ENCODE measurements at regions not wholly inside any gene's neighbourhood (a gene's known extent, or its start where the extent isn't known, plus 50 kb on each side); places are given as distances from the start of the nearest gene placed in this dataset.

GRCh38 chr14:34088914-34089313, 138.0 kb upstream of the EGLN3 start:
- TF ChIP-seq EP300 (IDR thresholded peaks at IDR 0.05) = no peak
- TF ChIP-seq, protein P1, sequence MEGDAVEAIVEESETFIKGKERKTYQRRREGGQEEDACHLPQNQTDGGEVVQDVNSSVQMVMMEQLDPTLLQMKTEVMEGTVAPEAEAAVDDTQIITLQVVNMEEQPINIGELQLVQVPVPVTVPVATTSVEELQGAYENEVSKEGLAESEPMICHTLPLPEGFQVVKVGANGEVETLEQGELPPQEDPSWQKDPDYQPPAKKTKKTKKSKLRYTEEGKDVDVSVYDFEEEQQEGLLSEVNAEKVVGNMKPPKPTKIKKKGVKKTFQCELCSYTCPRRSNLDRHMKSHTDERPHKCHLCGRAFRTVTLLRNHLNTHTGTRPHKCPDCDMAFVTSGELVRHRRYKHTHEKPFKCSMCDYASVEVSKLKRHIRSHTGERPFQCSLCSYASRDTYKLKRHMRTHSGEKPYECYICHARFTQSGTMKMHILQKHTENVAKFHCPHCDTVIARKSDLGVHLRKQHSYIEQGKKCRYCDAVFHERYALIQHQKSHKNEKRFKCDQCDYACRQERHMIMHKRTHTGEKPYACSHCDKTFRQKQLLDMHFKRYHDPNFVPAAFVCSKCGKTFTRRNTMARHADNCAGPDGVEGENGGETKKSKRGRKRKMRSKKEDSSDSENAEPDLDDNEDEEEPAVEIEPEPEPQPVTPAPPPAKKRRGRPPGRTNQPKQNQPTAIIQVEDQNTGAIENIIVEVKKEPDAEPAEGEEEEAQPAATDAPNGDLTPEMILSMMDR (IDR thresholded peaks at IDR 0.05) = no peak
- TF ChIP-seq POLR2AphosphoS5 (IDR thresholded peaks at IDR 0.05) = no peak
- TF ChIP-seq POLR2A (IDR thresholded peaks at IDR 0.05) = no peak
